ENCODE measurements at regions not wholly inside any gene's neighbourhood (a gene's known extent, or its start where the extent isn't known, plus 50 kb on each side); places are given as distances from the start of the nearest gene placed in this dataset.

DNA sequence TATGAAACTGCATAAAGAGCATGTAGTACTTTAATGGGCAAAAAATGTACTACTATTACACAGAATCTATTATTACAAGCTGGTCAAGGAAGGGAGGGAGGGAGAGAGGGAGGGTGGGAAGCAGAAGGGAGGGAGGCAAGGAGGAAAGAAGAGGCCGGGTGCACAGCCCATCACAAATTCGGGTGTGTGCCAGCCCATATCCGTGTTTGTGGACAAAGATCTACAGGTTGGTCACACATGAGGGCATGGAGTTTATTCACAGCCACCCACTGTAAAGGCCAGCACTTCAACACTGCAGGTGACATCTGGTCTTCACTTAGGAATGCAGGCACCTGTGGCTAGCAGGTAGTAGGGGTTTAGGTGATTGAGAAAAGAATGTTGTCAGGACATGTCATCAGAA lies 352.5 kb upstream of the NBEA start:
- DNase-seq: no peak

DNA sequence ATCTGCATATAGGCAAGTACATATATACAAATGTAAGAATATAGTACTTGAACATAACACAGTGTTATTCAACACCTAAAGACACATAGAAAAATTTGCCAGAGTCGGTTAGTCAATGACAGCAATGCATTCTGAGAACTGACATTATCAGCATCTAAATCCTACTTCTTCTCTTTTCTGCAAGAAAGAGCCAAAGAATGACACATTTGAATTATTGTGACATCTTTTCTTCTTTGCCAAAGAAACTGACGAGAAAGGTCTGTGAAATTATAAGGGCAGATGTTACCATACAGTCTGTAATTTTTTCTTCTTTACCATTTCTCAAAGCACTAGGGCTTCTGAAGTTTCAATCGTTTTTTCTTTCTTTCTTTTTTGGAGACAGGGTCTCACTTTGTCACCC lies 350.9 kb upstream of the NBEA start:
- no peak for DNase-seq

DNA sequence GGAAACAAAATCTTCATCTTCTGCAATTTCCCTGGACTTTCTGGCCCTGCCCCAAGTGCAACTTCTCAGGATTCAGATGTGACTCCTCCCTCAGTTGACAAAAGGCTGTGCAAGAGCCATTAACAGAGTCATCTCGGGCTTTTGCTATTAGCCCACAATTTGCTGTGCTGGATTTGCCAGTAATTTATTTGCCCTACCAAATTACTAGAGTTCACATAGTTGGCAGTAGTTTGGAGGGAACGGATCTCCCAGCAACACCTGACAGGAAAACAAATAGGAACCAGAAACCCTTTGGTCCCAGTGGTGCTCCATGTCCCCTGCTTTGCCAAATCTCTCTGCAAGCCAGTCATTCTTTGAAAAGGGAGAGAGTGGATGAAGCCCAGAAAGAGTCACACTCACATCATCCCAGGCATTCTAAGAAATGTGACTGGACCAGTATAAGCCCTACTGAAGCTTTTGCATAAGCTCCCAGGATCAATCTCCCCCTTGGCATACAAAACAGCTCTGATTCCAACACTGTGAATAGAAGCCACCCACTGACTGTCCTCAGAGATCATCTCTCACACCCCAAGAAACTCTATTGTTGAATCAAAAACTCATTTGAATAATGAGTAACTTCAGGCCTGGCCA lies 350.1 kb upstream of the NBEA start:
- no peak for DNase-seq

DNA sequence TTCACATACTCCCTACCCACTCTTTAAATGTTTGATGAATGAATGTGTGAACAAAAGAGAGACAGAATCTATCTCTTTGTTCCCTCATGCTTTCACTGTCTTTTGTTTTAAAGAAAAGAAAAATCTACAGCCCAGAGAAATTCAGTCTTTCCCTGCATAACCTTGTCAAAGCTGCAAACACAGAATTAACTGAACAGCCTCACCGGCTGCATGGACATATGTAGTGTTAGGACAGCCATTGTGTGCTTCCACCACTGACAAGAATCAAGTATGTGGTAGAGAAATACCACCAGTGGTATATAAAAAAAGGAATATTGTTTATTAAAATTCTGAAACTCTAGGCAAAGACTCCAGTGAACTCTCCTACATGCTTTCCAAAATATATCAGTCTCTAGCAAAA lies 348.4 kb upstream of the NBEA start:
- no peak for DNase-seq

DNA sequence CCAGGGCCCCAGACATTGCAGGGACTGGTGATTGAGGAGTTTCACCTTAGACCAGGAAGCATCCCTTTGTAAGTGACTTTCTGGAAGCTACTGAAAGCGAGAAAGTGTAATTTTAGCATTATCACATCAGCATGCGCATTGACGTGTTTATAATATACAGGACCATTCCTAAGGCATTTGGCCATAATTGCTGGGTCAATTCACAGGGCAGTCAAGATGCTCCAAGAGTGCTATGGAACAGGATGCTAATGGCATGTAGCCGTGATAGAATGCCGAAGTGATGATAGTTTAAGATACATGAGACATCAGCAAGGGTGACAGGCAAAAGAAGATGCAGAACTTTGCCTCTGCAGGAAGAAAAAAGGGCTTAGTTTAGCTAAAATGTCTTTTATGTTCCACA lies 347.6 kb upstream of the NBEA start:
- DNase-seq: no peak

DNA sequence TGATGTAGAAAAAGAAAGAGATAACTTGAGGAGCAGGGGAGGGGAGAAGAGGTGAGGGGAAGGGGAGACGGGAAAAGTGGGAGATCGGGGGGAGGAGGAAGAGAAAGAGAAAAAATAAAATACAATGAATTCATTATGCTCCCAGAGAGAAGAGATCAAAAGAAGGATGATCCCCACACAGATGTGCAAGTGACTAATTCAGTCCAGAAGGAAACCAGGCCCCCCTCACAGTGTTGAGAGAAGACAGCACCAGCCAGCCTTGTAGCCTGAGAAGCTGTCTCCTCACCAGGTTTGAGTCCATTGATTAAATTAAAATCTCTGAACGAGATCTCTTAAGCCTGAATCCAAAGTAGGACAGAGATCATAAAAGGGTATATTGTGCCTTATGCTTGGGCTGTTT lies 333.7 kb upstream of the NBEA start:
- no peak for DNase-seq

DNA sequence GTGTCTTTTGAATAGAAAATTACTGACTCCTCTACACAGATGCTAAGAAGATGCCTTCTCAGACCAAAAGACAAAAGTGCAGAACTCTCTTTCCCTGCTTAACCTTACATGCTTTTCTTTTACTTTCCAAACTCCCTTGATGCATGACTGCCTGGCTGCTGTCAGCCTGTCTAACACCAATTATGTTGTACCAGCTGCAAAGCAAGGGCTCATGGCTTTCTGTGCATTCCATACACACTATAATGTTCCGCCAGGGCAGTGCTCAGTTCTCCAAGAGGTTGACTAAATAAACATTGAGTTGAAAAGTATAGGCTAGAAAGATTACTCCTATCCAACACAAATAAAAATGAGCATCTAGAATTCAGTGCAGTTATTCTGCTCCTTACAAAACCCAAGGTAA lies 330.4 kb upstream of the NBEA start:
- no peak for DNase-seq

DNA sequence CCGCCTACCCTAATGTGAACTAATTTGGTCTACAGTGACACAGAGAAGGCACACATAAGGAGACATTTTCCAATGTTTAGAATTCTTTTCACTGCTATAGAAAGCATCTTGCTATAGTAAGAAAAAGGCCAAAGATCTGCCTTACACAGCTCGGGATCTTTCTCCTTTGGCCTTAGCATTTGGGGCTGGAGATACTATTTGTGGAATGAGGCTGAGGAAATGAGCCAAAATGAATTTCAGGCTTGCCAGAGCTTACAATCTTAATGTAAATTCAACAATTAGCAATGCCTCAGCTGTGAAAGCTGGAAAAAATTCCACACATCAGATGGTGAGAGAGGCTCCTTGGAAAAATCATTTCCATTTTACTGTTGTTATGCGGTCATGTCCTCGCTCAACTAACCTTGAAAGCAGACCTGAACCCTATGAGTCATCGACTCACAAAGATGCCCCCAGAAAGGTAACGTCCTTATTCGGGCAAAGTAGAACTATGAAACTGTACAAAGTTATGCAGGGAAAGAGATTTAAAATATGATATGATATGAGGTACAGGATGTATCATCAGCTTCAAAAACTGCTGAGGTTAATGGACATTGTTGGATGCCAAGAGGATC lies 324.5 kb upstream of the NBEA start:
- DNase-seq: no peak

DNA sequence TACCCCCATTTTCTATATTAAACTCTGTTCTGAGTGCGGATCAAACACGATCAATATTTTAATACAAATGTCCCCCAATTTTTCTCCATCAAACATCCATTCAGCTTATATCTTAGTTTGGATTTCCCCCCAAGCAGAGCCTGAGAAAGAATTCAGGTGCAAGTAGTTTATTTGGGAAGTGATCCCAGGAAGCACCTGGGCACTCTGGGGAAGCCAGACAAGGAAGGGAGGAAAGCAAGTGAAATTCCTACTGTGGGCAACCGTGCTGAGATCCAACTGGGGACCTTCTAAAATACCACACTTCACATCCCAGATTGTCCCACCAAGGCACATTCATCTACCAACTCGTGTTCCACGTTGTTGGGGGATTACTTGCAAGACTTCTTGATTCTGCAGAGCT lies 323.4 kb upstream of the NBEA start:
- no peak for DNase-seq

DNA sequence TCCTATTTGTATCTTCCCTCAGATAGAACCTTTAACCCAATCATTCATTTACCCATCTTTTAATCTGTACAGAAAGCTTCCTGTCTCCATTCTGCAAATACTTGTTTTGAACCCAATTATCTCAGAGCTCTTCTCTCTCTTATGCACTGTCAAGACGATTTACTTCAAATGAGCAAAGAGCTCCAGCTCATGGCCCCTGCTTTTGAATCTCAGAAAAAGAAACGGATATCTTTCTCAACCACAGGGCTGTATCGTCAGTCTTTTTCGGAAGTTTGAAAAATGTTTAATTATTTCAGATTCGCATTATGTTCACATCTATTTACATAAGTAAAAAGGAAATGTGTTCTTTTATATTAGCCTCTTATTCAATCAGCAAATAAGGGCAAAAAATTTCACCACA lies 322.7 kb upstream of the NBEA start:
- DNase-seq: no peak

DNA sequence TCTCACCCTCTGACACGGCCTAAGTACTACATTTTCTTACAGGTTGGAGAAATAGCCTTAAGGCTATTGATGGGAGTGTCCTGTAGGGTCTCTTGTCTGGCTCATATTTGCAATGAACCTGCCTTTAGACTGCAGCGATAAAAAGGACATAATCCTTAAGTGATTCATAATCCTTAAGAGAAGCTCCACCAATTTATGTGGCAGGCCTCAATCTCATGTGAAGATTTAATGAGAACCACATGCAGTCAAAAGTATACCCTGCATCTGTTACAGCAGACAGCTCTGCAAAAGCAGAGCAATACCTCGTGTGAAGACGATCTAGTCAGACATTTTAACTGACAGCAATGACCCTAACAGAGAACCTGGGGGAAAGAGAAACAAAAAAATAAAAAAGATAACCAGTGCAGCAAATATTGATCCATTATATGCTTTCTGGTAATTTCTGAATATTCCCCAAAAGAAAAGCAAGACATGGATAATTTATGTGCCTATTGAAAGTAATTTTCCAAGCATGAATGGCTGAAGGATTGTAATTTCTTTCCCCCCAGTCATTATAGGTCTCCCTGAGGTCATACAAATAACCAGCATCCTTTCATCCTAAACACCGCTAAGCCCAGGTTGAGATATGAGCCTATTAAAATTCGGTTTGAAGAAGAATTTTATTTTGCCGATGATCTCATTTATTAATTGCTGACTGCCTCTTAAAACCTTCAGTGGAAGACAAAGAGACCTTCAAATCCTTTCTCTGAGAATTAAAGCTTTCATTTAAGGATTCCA lies 321.8 kb upstream of the NBEA start:
- DNase-seq: no peak

DNA sequence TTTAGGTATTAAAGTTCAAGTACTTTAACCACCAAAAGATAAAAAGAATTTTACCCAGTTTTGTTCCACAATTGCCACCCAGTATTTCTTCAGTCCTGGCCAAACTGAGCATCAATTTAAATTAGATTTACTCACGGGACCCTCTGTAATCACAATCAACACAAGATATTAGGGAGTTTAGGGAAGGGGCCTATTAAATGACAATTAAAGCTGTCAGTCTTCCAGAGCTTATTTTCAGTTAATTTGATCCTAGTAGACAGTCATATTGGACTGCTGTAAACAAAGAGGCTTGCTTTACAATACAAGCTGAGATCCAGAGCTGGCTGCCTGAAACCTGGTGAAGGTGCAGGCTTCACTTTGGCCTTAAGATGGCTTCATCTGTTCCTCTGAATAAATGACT lies 321.2 kb upstream of the NBEA start:
- no peak for DNase-seq

DNA sequence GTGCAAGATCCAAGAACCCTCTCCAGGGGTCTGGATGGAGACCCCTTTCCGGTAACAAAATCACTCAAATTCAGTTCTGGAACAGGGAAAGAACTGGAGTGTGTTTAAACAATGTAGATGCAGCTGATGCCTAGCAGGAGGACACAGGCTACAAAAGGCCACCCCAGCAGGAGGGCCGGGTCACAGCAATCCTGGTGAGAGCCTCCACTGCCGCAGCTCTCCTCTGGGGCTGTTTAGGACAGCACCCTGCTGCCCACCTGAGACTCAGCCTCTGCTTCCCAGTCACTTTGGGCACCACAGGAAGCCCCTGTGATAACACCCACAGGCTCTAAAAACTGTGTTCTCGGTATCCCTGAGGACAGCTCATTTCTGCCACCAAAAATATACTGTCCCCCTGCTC lies 318.7 kb upstream of the NBEA start:
- no peak for DNase-seq

DNA sequence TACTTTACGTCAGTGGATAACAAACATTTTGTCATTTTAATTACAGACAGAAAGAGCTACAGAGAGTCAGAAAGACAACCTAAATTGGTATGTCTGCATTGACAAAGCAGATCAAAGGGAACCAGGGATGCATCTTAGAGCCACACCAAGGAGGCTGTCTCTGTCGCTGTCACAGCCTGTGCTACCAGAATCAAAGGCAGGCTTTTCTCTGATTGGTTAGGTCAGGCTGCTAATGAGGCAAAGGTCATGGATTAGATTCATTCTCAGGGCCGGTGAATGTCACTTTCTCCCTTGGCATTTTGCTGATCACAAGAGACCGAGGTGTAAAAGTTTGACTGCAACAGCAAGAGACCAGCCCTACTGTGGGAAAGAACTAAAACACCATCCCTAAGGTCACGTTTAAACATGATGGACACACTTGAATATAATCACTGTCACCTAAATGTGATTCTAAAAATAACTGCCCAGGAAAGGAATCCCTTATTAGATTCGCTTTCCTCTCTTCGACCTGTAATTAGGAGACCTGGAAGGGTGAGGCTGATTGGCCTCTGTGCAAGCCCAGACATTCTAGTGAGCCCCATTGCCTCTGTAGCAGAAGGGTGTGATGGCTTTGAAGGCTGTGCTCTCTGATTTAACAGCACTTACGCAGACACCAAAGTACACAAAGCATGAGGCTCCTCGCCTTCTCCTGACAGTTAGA lies 314.4 kb upstream of the NBEA start:
- DNase-seq: no peak

DNA sequence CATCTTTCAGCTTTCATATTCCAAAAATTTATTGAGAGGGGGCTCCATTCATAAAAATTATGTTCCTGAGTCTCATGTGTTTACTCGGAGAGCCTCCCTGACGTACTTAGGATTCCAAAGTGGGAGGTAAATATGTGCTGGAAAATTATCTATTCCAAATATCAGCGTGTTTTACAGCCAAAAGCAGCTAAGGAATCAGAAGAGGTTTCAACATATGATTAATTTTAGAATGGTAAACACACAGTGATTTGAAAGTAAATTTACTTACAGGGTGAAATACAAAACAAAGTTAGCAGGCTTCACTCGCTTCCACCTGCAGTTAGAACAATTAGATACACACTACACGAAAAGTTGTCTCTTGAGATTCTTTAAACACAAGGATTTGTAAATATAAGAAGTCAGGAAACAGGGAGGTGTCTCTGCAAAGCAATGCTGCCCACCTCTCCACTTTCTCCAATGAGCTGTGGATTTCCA lies 313.8 kb upstream of the NBEA start:
- no peak for DNase-seq

DNA sequence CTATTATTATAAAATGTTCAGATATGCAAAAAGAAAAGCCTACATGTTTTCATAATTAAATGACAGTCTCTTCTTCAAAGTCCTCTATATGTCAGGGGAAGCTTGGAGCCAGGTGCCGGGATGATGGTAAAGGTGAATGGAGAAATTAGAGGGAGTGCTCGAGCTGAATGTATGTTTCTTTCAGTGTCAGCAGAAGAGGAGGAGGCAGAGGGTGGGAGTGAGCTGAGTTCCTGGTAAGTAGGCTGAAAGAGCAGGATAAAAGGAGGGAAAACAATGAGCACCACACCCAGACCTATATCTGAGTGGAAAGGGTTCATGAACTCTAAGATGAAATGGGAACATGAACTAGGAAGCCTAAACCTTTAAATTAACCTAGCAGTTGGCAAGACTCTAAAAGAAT lies 307.6 kb upstream of the NBEA start:
- no peak for DNase-seq

DNA sequence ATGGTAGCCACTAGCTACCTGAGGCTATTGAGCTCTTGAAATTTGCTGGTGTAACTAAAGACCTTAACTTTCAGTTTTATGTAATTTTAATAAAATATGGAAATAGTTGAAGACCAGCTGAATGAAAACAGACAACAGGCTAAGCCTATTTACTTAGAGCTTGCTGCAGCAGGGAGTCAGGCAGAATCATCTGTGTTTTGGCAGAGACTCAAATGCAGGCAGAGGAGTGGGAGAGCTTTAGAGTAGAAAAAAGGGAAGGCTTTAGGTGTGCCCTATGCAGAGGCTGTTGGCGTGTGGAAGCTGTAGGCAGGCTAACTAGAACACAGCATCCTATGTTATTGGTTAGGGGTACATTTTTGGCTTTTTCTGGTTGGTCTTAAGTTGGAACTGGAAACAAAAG lies 304.9 kb upstream of the NBEA start:
- DNase-seq: no peak

DNA sequence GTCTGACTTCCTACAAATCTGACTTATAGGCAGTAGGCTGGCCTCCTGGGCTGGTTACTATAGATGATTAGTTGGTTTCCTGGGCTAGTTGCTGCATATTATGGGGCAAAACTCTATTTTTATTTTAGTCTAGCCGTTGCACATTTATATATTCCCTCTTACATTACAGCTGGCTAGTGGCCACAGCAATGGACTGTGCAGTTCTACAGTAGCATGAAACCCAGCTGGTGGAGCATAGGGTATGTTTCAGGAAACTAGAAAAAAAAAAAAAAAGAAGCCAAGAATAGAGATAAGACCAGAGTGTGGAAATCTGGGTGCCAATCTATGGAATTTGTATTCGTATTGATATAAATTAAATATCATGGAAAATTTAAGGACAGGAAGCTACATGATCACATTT lies 304.4 kb upstream of the NBEA start:
- no peak for DNase-seq

DNA sequence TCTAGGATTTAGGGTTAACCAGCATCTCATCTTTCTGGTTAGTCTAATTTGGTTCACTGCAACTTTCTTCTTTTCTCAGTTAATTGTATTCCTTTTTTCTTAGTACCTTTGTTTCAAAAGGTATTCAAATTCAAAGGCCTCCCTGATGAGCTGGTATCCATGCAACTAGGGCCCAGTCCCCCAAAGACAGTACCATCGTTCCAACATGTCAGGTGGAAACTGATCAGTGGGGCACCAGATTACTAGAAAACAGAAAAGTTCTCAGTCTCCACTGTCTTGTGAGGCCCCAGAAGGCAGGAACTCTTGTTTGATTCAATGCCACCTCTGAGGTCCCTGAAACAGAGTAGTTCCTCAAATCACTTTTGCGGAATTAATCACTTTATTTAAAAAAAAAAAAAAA lies 303.2 kb upstream of the NBEA start:
- no peak for DNase-seq

DNA sequence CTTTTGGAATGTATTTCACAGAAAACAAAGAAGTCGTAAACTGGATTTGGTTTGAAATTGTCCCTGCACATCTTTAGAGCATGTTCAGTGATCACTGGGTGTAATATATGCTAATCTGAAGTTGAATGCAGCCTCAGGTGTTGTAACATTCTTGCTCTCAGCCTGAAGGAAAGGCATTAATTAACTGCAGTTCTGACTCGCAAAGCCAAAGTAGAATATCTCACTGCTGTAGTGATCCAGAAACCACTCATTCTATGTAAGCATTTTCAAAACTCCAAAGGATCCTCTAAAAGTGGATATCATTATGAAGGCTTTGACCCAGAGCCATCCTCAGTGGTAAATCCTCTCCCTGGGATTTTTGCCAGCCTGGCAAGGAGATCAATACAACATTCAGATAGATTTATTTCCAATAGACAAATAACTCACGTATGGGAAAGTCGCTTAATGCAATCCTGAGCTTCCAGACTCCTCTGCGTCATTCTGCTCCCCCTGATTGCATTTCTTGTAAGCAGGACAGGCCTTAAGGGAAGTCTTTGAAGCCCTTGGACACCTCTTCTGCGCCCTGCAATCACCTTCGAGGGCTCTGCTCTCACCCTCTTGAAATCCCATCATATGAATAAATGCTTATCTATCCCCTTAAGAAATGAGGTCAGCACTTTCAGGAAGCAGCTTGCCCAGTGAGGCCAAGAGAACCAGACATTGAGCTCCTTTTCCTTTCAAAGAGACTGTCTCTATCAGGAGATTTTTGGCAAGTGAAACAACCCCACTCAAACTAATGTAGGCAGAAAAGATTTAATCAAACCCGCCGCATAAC lies 301.7 kb upstream of the NBEA start:
- no peak for DNase-seq

DNA sequence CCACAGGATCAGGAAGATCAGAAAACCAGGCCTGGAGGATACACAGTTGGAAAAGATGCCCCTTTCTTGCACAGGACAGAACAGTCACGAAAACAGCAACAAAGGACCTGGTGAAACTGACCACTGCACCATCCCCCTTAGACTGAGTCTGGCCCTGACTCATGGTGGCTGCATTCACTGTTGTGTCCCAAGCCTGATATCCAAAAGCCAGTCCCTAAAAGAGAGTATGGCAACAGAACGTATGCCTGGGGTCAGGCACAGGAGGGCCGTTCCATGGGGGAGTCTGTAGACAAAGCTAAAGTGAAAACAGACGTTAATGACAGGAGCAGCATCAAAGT lies 301.1 kb upstream of the NBEA start:
- DNase-seq: no peak

DNA sequence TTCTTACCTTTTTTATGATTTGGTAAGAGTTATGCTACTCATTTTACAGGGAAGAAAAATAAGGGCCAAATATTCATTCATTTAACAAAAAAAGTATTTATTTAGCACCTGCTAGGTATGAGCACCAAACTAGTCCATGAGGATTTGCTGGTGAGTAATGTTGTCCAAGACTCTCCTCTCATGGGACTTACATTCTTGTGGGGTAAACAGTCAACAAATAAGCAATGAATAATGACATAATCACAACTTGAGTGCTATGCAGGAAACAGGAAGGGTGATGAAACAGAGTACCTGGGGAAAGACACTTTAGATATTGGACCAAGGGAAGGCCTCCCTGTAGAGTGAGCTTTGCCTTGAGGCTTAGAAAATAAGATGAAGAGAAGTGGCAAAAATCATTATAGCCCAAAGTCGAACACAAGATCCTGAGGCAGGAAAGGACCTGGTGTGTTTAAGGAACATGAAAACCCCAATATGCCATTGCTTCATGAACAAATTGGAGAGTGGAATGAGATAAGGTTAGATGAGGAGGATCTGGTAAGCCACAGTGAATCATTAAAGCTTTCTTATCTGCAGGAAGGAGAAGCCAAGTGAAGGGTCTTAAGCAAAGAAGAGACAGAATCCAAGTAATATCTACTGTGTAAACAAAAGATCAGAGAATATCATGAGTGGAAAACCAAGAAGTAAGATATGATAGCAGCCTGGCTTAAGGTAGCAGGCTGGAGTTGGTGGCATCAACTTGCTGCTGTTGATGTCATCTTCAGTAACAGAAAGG lies 294.5 kb upstream of the NBEA start:
- DNase-seq: no peak
